Transverse colon (tissue), 3 donors: ENCODE measurements at regions not wholly inside any gene's neighbourhood (a gene's known extent, or its start where the extent isn't known, plus 50 kb on each side); places are given as distances from the start of the nearest gene placed in this dataset.

Source experiments
- CTCF ChIP-seq, 5 experiments: fragments of 200-600 bp in 3 of 5; fragments of 450-650 bp in 2 of 5; sonication (generic) in 3 of 5; IDR thresholded peaks; 1 replicate in 2 of 5; 2 replicates in 3 of 5; pipeline ENCODE4 v1.5.1; 2016 to 2017; ENCODE audit warnings: antibody characterized with exemption in 5 of 5, inconsistent platforms in 3 of 5, mild to moderate bottlenecking in 2 of 5, moderate library complexity in 1 of 5
- EP300 ChIP-seq: sonication (generic); formaldehyde crosslinking; IDR thresholded peaks from one replicate; pipeline ENCODE4 v1.6.1; 2017; ENCODE audit warnings: antibody characterized with exemption, low read depth
- POLR2A ChIP-seq: fragments of 450-650 bp; IDR thresholded peaks from one replicate; pipeline ENCODE4 v1.6.1; 2016; ENCODE audit warnings: antibody characterized with exemption, mild to moderate bottlenecking, moderate library complexity

- no peak for TF ChIP-seq POLR2A
- TF ChIP-seq CTCF (IDR thresholded peaks at IDR 0.05), result no peak
- TF ChIP-seq EP300, result no peak
Measured at GRCh38 chr6:169894377-169894960, 143.0 kb downstream of the ERMARD start.
